HepG2 (cell line): ENCODE measurements at regions not wholly inside any gene's neighbourhood (a gene's known extent, or its start where the extent isn't known, plus 50 kb on each side); places are given as distances from the start of the nearest gene placed in this dataset.

Experiments
- ATAC-seq: fragments of 200-7000 bp; cut with Tn5 transposase; 3 replicates; pipeline ENCODE4 v1.9.1; 2020; ENCODE audit warnings: mild to moderate bottlenecking, moderate library complexity
- BruUV-seq: library from RNA; stranded (reverse); fragments of 400-500 nt; replicated peaks from 2 replicates; lab custom pipeline; 2021; lab: Mats Ljungman, UMichigan
- CTCF ChIA-PET: fragments of 300-600 bp; formaldehyde crosslinking; extraction: SDS; loops from one replicate; lab custom pipeline; 2021; ENCODE audit warnings: low total read pairs, inconsistent platforms, low intra/inter-chr PET ratio; lab: Yijun Ruan, JAX
- POLR2A ChIA-PET: fragments of 350-600 bp; sonication (Branson Sonifier 250); formaldehyde crosslinking; loops from one replicate; lab custom pipeline; 2020; ENCODE audit warnings: antibody characterized with exemption, inconsistent platforms; lab: Yijun Ruan, JAX
- DNase-seq: peaks from one replicate; pipeline ENCODE4 v3.0.0-alpha.2; 2015; ENCODE audit warnings: low spot score
- FAIRE-seq: peaks from 3 replicates; lab custom pipeline; 2011; peaks lifted over from hg19 to GRCh38; lab: Jason Lieb, UNC
- H2AFZ ChIP-seq: one replicate; pipeline ENCODE4 v1.6.1; 2011; ENCODE audit warnings: low read length, inconsistent platforms
- H3K27ac ChIP-seq: fragments of 300-600 bp; 3 replicates; pipeline ENCODE4 v1.8.0; 2011; ENCODE audit warnings: mixed run types, mild to moderate bottlenecking, mixed read lengths, low read length, inconsistent platforms; ENCODE audit not compliant: insufficient read depth; ENCODE audit errors: extremely low read length
- H3K27me3 ChIP-seq, 2 experiments: fragments of 200-600 bp in 1 of 2; 2 replicates in 1 of 2; 3 replicates in 1 of 2; pipeline versions ENCODE4 v1.6.0 to v1.8.0; 2011; ENCODE audit warnings: low read length in 2 of 2, mild to moderate bottlenecking in 2 of 2, moderate library complexity in 2 of 2, inconsistent platforms in 1 of 2; ENCODE audit not compliant: insufficient read depth in 2 of 2, control insufficient read depth in 1 of 2
- H3K36me3 ChIP-seq, 2 experiments: fragments of 200-600 bp in 1 of 2; replicated peaks in 1 of 2; 2 replicates in 1 of 2; 3 replicates in 1 of 2; pipeline versions ENCODE4 v1.5.1 to v1.8.0; 2011; ENCODE audit warnings: low read length in 2 of 2, inconsistent platforms in 1 of 2; ENCODE audit not compliant: insufficient read depth in 2 of 2, control insufficient read depth in 1 of 2
- H3K4me1 ChIP-seq: 2 replicates; pipeline ENCODE4 v1.5.1; 2012; ENCODE audit warnings: low read length, inconsistent platforms; ENCODE audit not compliant: insufficient read depth
- H3K4me2 ChIP-seq: 2 replicates; pipeline ENCODE4 v1.6.0; 2011; ENCODE audit warnings: low read depth, low read length, inconsistent platforms
- H3K4me3 ChIP-seq, 3 experiments: fragments of 200-600 bp in 1 of 3; sonication (generic), shearing (Covaris generic) in 1 of 3; replicated peaks in 1 of 3; 2 replicates each; pipeline ENCODE4 v1.5.1; 2011 to 2016; ENCODE audit warnings: low read length in 3 of 3, inconsistent platforms in 2 of 3, low read depth in 2 of 3, mild to moderate bottlenecking in 2 of 3, control low read depth in 1 of 3, mixed read lengths in 1 of 3; ENCODE audit not compliant: insufficient read depth in 1 of 3
- H3K79me2 ChIP-seq: one replicate; pipeline ENCODE4 v1.6.1; 2011; ENCODE audit warnings: low read length, inconsistent platforms; ENCODE audit not compliant: insufficient read depth
- H3K9ac ChIP-seq: 2 replicates; pipeline ENCODE4 v1.6.0; 2011; ENCODE audit warnings: mild to moderate bottlenecking, low read depth, low read length, inconsistent platforms; ENCODE audit not compliant: insufficient read depth
- H3K9me3 ChIP-seq: 2 replicates; pipeline ENCODE4 v1.5.1; 2012; ENCODE audit warnings: mild to moderate bottlenecking, low read length
- H4K20me1 ChIP-seq: 2 replicates; pipeline ENCODE4 v1.6.0; 2011; ENCODE audit warnings: inconsistent platforms, mild to moderate bottlenecking, low read length, moderate library complexity; ENCODE audit not compliant: insufficient read depth
- AFF4 ChIP-seq: sonication (generic); formaldehyde crosslinking; IDR thresholded peaks from 2 replicates; pipeline ENCODE4 v1.4.0; 2020; ENCODE audit warnings: missing genetic modification reagents
- MLLT10 ChIP-seq: sonication (generic); formaldehyde crosslinking; IDR thresholded peaks from 2 replicates; pipeline ENCODE4 v1.4.0; 2020; ENCODE audit warnings: missing genetic modification reagents
- MTF2 ChIP-seq: sonication (generic); formaldehyde crosslinking; IDR thresholded peaks from 2 replicates; pipeline ENCODE4 v1.5.0; 2020; ENCODE audit warnings: missing genetic modification reagents, borderline replicate concordance
- SNAPC5 ChIP-seq: sonication (generic); formaldehyde crosslinking; IDR thresholded peaks from 2 replicates; pipeline ENCODE4 v1.8.1; 2023; ENCODE audit warnings: mild to moderate bottlenecking, missing genetic modification reagents, borderline replicate concordance
- ZNF382 ChIP-seq: sonication (generic); formaldehyde crosslinking; IDR thresholded peaks from 2 replicates; pipeline ENCODE4 v1.5.0; 2020; ENCODE audit warnings: missing genetic modification reagents, mild to moderate bottlenecking, borderline replicate concordance
- ZNF510 ChIP-seq: sonication (generic); formaldehyde crosslinking; IDR thresholded peaks from 2 replicates; pipeline ENCODE4 v1.4.0; 2020; ENCODE audit warnings: low read depth, mild to moderate bottlenecking, missing genetic modification reagents
- ZNF550 ChIP-seq: sonication (generic); formaldehyde crosslinking; IDR thresholded peaks from 2 replicates; pipeline ENCODE4 v1.4.0; 2020; ENCODE audit warnings: mild to moderate bottlenecking, missing genetic modification reagents, borderline replicate concordance
- ZNF609 ChIP-seq: sonication (generic); formaldehyde crosslinking; IDR thresholded peaks from 2 replicates; pipeline ENCODE4 v1.4.0; 2020; ENCODE audit warnings: mild to moderate bottlenecking, missing genetic modification reagents, borderline replicate concordance
- ZNF816 ChIP-seq: sonication (generic); formaldehyde crosslinking; IDR thresholded peaks from 2 replicates; pipeline ENCODE4 v1.8.0; 2022; ENCODE audit warnings: missing genetic modification reagents, mild to moderate bottlenecking, borderline replicate concordance
- WGBS: methylation state at CpG from one replicate; pipeline ENCODE4 v1.1.6; 2017; ENCODE audit warnings: low lambda C conversion rate; 5-methylcytosine and 5-hydroxymethylcytosine counted together
- in situ Hi-C: cut with HindIII; loops from 2 replicates; pipeline ENCODE4 v1.10.0; 2017; ENCODE audit warnings: low pct_unique_long_range_greater_than_20kb; ENCODE audit not compliant: extremely low pct_ligation_motif_present
- intact Hi-C: fragments of 100-400 bp; cut with micrococcal nuclease; formaldehyde crosslinking; loops from one replicate; pipeline ENCODE4 v1.10.0; 2022; ENCODE audit not compliant: unreplicated experiment

GRCh38 chr7:26535483-26536007 is 243.9 kb downstream of the SNX10 start:
- Histone ChIP-seq H3K4me1 (no peaks in the 10 kb centered on the region), H3K27me3 (peaks cover 1 to 48% of the 10 kb centered on the region in 2 experiments; a peak in 4 of 5 replicates), H2AFZ (no peak overlapping the region), H3K4me2 (no peak overlapping the region), H3K9me3 (no peaks in the 10 kb centered on the region), H3K27ac (no peak overlapping the region), H3K36me3 (no peaks in the 10 kb centered on the region), H3K9ac (no peak overlapping the region), H3K4me3 (no peak overlapping the region), H3K79me2 (no peaks in the 10 kb centered on the region), H4K20me1 (no peaks in the 10 kb centered on the region)
- in situ Hi-C loops (no loop called here), intact Hi-C loops (no loop called here)
- ChIA-PET CTCF (no interaction called here), POLR2A (no interaction called here)
- no TSS peak for BruUV-seq
- DNase-seq (no peak), ATAC-seq (no peak), FAIRE-seq (no peak)
- TF ChIP-seq MTF2 (CRISPR knock-in tag) (no peak), ZNF382 (CRISPR knock-in tag) (no peak), AFF4 (CRISPR knock-in tag) (no peak)
- 6% methylated on average over 3 of the region's 3 CpGs for WGBS

GRCh38 chr7:26538216-26538615 is 246.6 kb downstream of the SNX10 start:
- in situ Hi-C loops, result no loop called here
- CTCF ChIA-PET, result no interaction called here
- H3K27me3 ChIP-seq, result peaks cover 1 to 50% of the 10 kb centered on the region in 2 experiments; a peak in 4 of 5 replicates
- TF ChIP-seq SNAPC5 (CRISPR knock-in tag) (no peak), ZNF609 (CRISPR knock-in tag) (no peak), ZNF550 (CRISPR knock-in tag) (no peak), ZNF816 (CRISPR knock-in tag) (no peak), ZNF510 (no peak), MLLT10 (CRISPR knock-in tag) (no peak)

More at GRCh38 chr7:26538216-26538615, 246.6 kb downstream of the SNX10 start:
- Histone ChIP-seq H3K9me3 (no peaks in the 10 kb centered on the region), H3K36me3 (no peaks in the 10 kb centered on the region), H4K20me1 (no peaks in the 10 kb centered on the region), H3K4me2 (no peak overlapping the region), H3K27ac (no peak overlapping the region), H3K4me1 (no peaks in the 10 kb centered on the region), H3K9ac (no peak overlapping the region), H3K79me2 (no peaks in the 10 kb centered on the region), H3K4me3 (no peak overlapping the region), H2AFZ (no peak overlapping the region)
- BruUV-seq, result no TSS peak
- ATAC-seq, result no peak
- POLR2A ChIA-PET, result no interaction called here
- no peak for DNase-seq
- WGBS, result 2% methylated on average over 6 of the region's 7 CpGs
- intact Hi-C loops, result no loop called here
- FAIRE-seq, result no peak
